Activated CD8-positive, alpha-beta memory T cell treated with anti-CD3 and anti-CD28 coated beads, Interleukin-2, amount 50 U/mL, for 4 hours (primary cell): ENCODE measurements at regions not wholly inside any gene's neighbourhood (a gene's known extent, or its start where the extent isn't known, plus 50 kb on each side); places are given as distances from the start of the nearest gene placed in this dataset.

Experiments
- DNase-seq: peaks from one replicate; pipeline ENCODE4 v3.0.0-alpha.2; 2020

DNA sequence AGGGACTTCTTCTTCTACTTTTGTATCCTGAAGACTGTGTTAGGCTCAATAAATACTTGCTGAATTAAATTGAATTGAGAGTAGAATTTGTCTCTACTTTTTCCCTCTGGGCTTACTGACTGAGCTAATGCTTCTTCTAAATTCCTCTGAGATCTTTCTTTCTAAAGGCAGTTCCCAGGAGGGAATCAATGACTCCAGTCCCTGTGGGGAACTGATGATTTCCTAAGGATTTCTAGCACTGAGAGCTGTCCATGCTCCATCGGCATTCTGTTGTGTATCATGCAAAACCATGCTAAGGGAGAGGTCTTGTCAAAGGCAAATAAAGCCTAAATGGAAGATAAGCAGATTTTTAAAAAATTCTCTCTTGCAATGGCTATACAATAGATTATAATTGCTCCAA is 148.8 kb upstream of the KIRREL3 start:
- no peak for DNase-seq

DNA sequence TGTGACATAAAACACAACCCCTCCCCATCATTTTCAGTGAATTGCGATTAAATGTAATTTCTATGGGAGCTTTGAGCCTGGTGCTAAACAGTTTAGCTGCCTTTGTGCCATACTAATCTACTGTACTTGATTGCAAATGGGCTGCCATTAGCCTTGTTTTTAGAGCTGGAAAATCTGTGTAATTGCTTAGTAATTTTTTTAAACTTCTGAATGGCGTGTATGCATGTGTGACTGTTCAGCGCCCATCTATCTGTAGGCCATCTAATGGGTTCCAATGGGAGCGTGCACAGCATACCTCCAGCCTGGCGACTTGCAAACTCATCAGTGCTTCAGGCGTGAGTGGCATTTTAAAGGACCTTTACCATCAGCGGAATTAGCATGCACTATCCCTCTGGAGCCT is 142.7 kb upstream of the KIRREL3 start:
- DNase-seq: no peak

DNA sequence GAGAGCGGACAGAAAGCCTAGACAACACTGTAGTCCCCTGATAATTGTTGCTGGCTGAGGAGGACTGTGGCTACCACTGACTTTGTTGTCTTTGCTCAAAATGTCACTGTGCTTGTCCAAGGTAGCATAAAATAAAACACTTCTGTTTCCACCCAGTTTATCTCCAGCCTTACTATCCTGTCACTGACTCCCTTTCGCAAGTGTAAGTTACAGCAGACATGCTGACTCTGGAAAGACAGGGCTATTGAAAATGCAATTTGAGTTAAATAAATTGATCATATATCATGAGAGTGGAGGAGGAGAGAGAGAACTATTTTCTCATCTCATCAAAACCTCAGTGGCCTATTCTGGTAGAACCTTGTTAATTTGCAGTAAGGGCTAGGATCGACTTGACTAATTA is 138.0 kb upstream of the KIRREL3 start:
- no peak for DNase-seq

DNA sequence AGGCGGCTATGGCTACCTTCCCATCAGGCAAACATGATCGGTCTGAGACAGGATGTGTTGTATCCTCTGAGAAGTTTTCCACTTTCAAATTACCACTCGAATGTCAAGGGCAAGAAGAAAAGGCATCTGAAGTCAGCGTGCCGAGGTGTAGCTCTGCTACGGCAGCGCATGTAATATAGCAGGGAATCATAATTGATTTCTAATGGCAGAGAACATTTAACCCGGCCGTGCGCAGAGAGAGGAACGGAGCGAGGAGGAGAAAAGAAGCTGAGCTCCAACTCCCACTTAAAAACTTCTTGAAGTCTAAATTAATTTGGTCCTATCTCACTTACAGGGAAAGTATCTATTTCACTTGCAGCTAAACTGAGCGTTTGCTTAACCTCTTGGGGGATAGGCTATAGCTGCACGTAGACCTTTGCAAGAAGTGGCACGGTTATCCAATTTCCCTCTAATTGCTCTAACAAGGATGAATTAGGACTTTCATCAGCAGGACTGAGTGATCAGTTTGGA is 137.3 kb upstream of the KIRREL3 start:
- no peak for DNase-seq

DNA sequence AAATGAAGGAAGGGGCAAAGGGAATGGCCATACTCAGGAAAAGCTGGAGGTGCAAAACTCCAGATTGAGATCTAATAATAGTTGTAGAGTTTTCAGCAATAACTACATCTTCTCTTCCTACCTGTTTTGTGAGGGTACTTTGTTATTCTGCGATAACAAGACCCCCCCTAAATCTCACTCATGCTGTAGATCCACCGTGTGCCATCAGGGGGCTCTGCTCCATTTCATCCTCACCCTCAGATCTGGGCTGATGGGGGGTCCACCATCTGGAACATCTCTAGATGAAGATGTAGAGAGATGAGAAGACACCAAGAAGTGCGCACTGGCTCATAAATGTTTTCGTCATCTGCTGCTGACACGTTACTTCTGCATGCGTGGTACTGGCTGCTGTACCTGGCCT is 135.9 kb upstream of the KIRREL3 start:
- DNase-seq: no peak

DNA sequence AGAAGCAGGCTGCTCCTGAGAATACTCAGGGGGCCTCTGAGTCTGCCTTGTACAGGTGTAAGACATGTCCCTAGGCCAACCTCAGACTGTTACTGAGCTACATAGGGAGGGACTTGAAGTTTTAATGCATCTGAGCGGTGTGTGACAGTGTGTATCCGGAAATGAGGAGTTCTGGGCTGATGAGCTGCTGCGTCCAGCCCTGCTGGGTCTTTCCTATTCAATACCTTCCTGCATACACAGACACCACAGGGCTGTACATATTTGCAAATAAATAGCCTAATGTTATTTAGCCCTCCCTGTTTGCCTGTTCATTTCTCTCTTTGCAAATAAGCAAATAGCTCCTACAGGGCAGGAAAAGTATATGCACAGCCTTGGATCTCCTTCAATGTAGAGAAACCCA is 134.7 kb upstream of the KIRREL3 start:
- no peak for DNase-seq

DNA sequence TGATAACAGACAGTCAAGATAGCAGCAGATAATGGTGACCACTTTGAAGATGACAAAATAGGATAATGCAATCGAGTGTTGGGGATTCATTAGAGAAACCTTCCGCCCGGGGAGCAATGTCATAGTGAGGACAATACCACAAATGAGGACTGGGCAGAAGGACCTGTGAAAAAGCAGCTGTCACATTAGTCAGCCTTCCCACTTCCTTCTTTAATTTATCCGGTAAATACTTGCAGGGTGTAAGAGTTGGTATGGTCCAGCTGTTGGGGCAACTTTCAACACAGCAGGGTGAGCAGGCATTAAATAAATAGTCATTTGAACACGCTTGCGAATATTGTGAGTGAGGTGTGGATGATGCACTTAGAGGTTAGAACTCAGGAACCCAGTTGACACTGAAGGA is 132.5 kb upstream of the KIRREL3 start:
- no peak for DNase-seq

DNA sequence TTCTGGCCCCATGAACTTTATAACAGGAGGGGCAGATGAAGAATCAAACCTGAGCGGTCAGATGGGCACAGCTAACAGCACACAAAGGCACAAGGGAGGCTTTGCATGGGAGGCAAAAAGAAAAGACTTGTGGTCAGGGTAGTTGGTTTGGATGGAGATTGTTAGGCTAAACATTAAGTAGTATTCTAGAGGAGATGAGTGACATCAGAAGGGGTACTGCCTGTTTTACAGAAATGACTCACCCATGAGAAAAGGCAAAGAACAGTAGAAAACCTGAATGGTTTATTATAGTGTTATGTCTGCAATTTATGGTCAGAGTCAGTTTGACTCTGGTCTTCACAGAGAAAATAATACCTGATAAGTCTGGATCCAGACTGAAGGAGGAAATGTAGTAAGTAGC is 129.8 kb upstream of the KIRREL3 start:
- no peak for DNase-seq

DNA sequence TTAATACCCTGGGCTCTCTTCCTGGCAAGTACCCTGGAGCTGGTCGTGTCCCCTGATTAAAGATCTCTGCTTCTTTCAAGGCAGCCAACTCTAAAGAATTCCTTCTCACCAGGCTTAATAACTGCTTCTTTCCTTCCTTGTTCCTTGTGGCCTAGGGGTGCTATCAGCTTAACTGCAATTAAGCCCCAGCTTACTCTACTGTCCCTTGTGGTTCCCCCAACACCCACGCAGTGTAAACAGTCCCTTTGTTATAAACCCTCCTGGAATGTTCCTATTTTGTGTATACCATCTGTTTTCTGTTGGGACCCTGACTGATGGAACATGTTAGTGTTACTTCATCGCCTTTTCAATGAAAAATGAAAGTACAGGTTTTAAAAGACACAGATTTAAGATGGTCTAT is 126.4 kb upstream of the KIRREL3 start:
- DNase-seq: no peak

DNA sequence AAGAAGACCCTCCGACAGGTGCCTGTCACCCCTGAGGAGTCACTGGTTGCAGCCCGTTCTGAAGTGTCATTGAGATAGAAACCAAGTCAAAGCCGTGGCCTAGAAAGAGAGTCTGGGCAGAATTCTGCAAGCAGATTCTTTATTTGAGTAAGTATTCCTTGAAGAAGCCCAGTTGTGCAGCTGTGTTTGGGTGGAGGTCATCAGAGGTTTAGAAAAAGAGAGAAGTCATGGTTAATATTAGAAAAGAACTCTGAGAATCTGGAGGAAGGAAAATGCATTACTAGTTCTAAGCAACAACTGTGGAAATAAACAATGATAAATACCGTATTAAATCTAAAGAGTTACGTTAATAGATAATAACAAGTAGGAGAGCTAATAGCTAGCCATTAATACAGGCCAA is 118.8 kb upstream of the KIRREL3 start:
- no peak for DNase-seq

DNA sequence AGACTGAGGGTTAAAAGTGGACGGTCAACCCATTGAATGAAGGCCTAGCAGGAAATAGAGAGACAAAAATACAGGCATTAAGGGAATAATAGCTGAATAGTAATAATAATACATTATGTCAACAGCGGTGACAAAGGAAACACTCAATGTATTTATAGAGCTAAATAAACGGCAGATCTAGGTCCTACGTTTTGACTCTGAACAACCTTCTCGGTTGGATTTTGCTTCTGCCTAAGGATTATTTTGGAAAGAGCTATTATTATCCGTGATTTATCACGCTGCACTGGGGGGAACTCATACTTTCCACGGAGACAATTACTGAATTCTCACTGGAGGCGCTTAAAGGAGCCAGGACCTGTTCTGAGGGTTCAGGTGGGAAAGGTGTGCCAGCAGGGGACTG is 118.2 kb upstream of the KIRREL3 start:
- no peak for DNase-seq

DNA sequence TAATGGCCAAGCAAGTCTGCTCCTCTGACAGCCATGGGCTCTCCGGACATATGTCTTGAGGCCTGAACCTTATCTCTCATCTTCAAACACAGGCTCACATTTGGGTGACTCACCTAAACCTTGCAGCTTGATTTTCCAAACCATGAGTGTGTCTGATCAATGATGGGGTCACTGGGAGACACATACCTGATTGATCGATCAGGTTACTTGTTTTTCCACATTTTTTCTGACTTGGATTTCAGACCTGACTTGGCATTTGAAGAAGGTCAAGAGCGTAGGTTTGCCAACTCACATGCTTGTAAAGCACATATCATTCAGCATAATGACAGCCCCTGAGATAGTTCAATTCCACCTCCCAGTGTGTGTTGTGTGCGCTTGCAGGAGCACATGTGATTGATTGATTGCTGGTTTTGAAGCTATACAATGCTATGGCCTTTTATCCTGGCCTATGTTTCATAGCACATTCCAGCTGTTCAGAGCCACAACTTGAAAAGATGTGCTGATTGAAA is 116.7 kb upstream of the KIRREL3 start:
- DNase-seq: no peak

DNA sequence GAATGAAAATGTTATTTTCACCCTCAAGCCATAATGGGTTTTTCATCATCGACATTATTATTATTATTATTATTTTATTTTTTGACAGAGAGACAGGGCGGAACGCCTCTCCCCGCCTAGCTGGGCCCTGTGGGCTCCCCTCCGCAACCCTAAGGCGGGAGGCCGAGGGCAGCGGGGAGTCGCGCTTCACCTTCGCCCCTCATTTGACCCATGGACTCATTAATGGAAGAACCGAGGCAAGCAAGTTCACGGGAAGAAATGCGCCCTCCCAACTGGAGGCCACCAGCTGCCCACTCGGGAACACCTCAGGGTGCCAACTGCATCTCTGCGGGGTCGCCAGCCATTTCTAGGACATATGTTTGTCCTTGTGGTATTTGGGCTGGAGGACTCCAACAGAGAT is 115.3 kb upstream of the KIRREL3 start:
- no peak for DNase-seq

DNA sequence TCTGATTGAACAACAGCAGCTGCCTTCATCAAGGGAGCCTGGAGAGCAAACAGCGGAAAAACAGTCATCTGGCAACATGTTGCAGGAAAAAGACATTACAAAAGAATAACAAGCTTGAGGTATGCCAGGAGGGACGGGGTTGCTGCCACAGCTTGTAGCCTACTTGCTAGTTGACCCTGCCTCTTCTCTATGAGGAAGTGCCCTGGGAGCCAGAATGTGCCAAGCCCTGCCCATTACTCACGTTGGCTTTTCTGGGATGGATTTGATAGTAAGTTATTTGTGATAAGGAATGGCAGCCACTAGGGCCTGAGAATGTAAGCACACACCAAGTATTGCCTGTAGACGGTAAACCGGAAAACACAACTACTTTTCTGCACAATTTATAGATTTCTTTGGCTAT is 113.5 kb upstream of the KIRREL3 start:
- DNase-seq: no peak

DNA sequence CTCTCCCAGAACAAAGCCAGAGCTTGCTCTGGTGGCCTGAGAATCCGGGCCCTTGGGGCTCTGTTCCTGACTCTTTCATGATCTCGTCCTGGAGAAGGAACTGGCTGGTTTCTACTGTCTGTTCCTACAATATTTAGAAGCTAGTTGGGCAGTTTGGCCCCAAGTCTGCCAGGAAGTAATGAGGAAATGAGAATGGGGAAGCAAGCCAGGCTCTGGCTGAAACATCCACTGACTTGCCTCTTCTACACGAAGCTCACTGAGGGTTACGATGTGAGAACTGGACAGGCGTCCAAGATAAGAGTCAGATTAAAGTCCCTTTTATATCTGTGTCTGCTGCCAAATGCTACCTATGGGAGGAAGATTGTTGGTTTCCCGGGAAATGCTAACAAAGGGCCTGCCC is 110.0 kb upstream of the KIRREL3 start:
- DNase-seq: no peak

DNA sequence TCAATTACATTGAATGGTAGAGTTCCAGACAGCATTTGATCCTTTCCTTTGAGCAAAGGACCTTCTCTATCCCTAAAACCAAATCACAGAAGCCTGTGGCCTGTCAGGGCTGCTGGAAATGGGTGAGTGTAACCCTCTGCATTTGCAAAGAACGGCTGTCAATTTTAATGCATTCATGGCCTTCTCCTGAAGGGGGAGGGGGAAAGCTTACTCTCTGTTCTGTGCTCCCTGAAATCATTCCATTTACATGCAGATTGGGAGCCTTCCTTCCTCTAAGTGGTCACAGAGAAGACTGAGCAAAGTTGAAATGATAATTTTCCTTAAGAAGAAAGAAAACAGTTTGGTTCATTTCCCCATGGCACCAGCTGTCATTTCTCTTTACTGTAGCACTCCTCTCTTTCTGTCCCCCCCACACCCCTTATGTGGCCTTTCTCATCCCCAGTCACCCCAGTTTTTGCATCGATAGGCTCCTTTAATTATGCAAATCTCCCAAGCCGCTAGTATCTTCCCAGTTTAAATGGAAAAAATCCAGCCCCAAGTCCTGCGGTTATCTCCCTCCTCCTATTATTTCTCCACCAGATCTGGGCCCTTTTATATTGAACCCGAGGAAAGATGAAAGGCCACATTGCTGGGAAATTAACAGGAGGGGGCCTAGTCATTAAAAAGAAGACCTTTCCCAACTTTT is 109.4 kb upstream of the KIRREL3 start:
- DNase-seq: no peak

DNA sequence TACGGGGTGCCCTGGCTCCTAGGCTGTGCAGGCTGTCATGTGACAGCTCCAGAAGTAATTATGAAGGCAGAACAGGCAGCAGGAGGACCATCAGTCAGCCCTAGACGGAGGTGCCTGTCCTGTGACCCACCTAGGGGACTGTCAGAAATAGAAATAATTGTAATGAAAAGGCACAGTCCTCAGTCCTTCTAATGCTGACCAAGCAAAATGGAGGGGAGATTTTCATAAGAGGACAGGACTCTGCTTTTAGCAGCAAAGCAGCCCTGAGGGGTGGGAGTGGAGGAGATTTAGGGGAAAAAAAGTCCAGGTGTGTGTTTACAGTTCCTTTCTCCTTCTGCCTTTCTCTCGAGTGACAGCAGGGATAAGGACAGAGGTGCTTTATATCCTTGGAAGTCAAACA is 108.3 kb upstream of the KIRREL3 start:
- DNase-seq: no peak

DNA sequence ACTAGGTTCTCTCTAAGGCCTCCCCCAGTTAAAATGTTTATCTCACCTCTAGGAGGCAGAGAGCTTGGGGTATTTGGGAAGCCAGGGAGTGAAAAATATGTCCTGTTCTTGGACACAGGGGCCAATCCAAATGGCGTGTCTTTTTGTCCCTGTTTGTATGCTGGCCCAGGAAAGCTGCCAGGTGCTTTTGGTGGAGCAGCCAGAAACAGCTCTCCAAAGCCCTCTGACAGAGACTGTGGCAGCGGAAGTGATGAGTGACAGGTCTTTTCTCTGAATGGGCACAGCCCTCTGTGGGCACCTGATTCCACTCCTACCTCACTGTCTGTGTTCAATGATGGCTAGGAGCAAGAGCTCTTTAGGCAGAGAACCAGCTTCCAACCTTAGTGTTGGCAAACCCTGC is 106.4 kb upstream of the KIRREL3 start:
- no peak for DNase-seq

DNA sequence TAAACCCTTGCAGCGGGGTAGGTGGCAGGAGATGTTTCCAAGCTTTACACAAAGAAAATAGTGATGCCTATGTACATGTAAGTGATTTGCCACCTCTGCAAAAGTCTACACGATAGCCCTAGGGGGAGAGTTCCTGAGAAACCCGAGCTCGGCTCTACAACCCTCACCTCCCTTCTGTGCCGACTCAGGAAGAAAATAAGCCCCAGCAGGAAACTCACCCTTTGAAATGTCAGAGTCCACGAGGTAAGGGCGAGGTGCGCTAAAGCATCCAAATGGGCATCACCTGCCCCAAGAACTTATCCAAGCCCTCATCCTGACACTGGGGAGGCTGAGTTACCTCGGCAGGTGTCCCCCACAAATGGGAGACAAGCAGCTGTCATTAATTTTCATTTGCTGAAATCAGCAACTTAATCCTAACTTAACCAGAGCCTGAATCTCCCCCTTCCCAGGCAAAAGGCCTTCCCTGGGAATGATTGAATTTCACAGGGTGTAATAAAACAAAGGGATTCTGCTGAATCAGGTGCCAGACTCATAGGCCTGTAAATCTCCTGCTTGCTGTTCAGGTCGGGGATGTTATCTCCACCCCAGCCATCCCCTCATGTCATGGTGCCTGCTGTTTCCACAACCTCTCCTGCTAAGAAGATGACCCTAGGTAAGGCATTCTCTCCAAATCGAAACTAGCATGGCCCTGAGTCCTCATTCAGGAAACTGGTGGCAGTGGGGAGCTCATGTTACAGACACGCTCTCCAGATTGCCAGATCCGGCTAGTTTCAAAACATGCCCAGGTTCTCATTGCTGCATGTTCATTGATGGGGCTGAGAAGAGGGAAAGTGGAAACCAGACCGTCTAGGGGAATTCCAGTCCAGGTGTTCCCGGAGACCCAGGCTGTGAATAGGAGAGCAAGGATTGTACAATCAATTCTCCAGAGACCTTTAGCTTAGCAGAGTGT is 105.3 kb upstream of the KIRREL3 start:
- DNase-seq: no peak

DNA sequence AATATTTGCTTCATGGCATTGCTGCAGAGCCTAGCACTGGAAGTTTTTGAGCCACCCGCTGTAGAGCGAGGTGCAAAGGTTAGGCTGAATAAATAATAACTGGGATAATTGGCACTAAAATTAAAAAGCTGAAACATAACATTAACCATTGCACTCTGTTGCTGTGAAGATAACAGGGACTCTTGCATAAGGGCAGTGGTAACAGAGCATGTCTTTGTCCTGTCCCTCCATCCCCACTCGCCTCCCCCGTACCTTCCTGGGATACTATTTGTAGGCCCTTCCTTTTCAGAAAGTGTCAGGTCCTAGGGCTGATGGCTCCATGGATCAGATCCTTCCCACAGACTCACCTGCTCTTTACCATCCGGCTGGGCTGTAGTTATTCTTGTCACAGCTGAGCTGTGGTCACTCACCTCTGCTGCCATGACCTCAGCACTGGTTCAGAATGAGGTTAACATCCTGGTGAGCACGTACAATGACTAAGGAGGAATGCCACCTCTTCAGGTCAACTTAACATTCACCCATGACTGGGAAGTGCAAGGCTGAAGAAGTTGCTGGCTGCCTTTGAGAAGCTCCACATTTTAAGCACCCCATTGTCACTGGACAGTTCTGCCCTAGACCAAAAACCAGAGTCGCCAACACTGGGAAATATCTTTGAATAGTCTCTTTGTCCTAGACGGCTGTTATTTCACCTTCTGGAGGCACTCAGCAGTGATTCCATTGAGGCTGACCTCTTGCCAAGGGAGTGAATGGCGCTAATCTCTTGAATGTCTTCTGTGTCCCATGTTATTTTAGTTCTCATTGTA is 103.2 kb upstream of the KIRREL3 start:
- DNase-seq: no peak

DNA sequence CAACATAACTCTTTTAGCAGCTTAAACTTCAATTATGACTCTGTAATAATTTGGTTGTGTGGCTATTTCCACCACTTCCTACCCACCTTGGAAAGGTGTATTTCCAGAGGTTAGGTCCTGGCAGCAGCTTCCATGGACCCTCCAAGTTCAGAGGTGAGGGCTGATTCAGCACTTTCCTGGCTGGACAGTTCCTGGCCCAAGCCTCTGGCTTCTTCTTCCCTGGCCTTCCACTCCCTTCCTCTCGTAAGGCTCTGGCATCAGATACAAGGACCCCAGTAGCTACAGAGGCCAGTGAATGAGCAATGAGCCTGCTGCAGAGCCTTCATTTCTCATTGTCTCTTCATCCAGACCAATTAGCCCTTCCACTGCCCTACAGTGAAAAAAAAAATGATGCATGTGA is 98.1 kb upstream of the KIRREL3 start:
- no peak for DNase-seq

DNA sequence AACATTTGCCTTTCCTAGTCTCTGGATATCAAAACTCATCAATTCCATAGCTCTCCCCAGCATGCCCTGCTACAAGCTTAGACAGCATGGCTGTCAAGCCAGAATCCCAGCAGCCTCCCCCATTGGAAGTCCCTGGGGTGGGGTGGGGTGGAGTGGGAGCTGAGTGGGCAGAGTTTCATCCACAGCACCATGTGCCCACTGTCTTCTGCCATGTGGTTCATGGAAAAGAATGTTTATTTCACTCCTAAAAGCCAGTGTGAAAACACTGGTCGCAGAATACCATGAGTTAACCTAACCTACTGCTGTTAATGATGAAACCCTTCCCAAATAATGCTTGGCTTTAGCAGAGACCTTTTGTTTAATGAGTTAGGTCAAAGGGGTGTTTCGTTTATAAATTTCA is 80.2 kb upstream of the KIRREL3 start:
- DNase-seq: no peak

DNA sequence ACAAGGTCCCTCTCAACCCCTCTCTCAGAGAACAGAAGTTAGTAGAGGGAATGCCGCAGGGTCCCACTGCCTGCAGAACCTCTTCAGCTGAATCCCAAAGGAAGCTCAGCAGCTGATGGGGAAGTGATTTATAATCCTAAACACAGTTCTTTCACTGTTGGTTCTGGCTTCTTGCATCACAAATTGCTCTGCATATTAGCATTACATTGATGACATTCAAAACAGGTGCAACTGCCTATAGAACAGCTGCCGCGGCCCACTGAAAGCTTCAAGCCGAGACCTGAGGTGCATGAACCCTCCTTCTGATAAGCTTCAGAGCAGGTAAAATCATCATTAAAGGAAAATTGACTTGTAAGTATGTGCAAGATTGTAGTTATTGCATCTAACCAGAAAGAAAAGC is 75.2 kb upstream of the KIRREL3 start:
- no peak for DNase-seq
